IMR-90 (cell line): ENCODE measurements at regions not wholly inside any gene's neighbourhood (a gene's known extent, or its start where the extent isn't known, plus 50 kb on each side); places are given as distances from the start of the nearest gene placed in this dataset.

Experiments used
- CEBPB ChIP-seq: IDR thresholded peaks from 2 replicates; pipeline ENCODE4 v1.6.1; 2012; ENCODE audit warnings: low read depth, low read length, improper control_type of control experiment
- FOS ChIP-seq: fragments of 150-350 bp; IDR thresholded peaks from 2 replicates; pipeline ENCODE4 v1.6.1; 2016; ENCODE audit warnings: low read depth, low read length
- MAFK ChIP-seq: IDR thresholded peaks from 2 replicates; pipeline ENCODE4 v1.6.1; 2012; ENCODE audit warnings: low read depth, low read length, improper control_type of control experiment
- MAZ ChIP-seq: IDR thresholded peaks from 2 replicates; pipeline ENCODE4 v1.6.1; 2012; ENCODE audit warnings: low read depth, mild to moderate bottlenecking, low read length, improper control_type of control experiment, moderate library complexity, borderline replicate concordance
- MXI1 ChIP-seq: IDR thresholded peaks from 2 replicates; pipeline ENCODE4 v1.6.1; 2012; ENCODE audit warnings: low read depth, mild to moderate bottlenecking, low read length, moderate library complexity, borderline replicate concordance
- POLR2A ChIP-seq: IDR thresholded peaks from 2 replicates; pipeline ENCODE4 v1.6.1; 2012; ENCODE audit warnings: mild to moderate bottlenecking, low read depth, low read length
- RAD21 ChIP-seq: IDR thresholded peaks from 2 replicates; pipeline ENCODE4 v1.6.1; 2012; ENCODE audit warnings: low read length, improper control_type of control experiment
- RFX5 ChIP-seq: IDR thresholded peaks from 2 replicates; pipeline ENCODE4 v1.8.0; 2012; ENCODE audit warnings: low read depth, mild to moderate bottlenecking, low read length, moderate library complexity
- SMC3 ChIP-seq: fragments of 150-350 bp; IDR thresholded peaks from 2 replicates; pipeline ENCODE4 v1.6.1; 2016; ENCODE audit warnings: low read depth, mild to moderate bottlenecking, antibody characterized with exemption, low read length, moderate library complexity
- USF2 ChIP-seq: fragments of 150-350 bp; IDR thresholded peaks from 2 replicates; pipeline ENCODE4 v1.6.1; 2017; ENCODE audit warnings: mild to moderate bottlenecking, antibody characterized with exemption, low read length, low read depth
- TF ChIP-seq, protein P1 (sequence below): conservative IDR thresholded peaks from 2 replicates; pipeline ENCODE4 v1.5.1; 2012; ENCODE audit warnings: mild to moderate bottlenecking, low read depth, low read length, improper control_type of control experiment
- TF ChIP-seq, protein P2 (sequence below): fragments of 150-350 bp; IDR thresholded peaks from 2 replicates; pipeline ENCODE4 v1.6.1; 2016; ENCODE audit warnings: low read depth, mild to moderate bottlenecking, low read length, moderate library complexity, borderline replicate concordance

DNA sequence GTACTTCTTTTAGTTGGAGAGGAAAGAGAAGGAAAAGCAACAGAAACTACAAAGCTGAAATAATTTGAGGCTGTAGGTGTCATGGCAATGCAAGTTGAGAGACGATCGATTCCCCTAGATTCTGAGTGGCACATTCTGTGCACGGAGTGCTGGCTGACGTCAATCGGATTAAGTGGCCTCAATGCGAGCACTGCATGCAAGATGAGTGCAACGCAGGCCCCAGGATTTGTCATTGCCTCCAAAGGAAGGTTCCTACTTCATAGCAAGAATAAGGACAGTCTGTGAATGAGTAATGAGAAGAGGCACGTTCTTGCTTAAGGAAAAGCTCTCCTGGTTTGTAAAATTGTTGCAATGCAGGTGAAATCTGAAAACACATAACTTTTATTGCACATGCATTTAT, 892.4 kb downstream of the KCNA4 start:
- TF ChIP-seq FOS (no peak), SMC3 (no peak), MAZ (no peak), MXI1 (no peak), CEBPB (no peak), POLR2A (no peak), MAFK (no peak), RAD21 (no peak), USF2 (no peak), RFX5 (no peak)
- TF ChIP-seq, protein P1, sequence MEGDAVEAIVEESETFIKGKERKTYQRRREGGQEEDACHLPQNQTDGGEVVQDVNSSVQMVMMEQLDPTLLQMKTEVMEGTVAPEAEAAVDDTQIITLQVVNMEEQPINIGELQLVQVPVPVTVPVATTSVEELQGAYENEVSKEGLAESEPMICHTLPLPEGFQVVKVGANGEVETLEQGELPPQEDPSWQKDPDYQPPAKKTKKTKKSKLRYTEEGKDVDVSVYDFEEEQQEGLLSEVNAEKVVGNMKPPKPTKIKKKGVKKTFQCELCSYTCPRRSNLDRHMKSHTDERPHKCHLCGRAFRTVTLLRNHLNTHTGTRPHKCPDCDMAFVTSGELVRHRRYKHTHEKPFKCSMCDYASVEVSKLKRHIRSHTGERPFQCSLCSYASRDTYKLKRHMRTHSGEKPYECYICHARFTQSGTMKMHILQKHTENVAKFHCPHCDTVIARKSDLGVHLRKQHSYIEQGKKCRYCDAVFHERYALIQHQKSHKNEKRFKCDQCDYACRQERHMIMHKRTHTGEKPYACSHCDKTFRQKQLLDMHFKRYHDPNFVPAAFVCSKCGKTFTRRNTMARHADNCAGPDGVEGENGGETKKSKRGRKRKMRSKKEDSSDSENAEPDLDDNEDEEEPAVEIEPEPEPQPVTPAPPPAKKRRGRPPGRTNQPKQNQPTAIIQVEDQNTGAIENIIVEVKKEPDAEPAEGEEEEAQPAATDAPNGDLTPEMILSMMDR = no peak
- TF ChIP-seq, protein P2, sequence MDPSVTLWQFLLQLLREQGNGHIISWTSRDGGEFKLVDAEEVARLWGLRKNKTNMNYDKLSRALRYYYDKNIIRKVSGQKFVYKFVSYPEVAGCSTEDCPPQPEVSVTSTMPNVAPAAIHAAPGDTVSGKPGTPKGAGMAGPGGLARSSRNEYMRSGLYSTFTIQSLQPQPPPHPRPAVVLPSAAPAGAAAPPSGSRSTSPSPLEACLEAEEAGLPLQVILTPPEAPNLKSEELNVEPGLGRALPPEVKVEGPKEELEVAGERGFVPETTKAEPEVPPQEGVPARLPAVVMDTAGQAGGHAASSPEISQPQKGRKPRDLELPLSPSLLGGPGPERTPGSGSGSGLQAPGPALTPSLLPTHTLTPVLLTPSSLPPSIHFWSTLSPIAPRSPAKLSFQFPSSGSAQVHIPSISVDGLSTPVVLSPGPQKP = no peak
